Thyroid gland (tissue), 4 donors: ENCODE measurements at regions not wholly inside any gene's neighbourhood (a gene's known extent, or its start where the extent isn't known, plus 50 kb on each side); places are given as distances from the start of the nearest gene placed in this dataset.

Source experiments
- POLR2A ChIP-seq, 2 donors: fragments of 450-650 bp; IDR thresholded peaks; one replicate each; pipeline ENCODE4 v1.6.1; 2017; ENCODE audit warnings: antibody characterized with exemption in 2 of 2, mild to moderate bottlenecking in 2 of 2, moderate library complexity in 1 of 2
- TF ChIP-seq, protein P1 (sequence below), 6 experiments: fragments of 200-600 bp in 3 of 6; fragments of 450-650 bp in 3 of 6; sonication (generic) in 3 of 6; IDR thresholded peaks; one replicate each; pipeline ENCODE4 v1.5.1; 2016 to 2019; ENCODE audit warnings: antibody characterized with exemption in 6 of 6, mild to moderate bottlenecking in 2 of 6, inconsistent platforms in 1 of 6, moderate library complexity in 1 of 6

GRCh38 chr2:172223601-172224054, 120.9 kb upstream of the DLX2 start:
- TF ChIP-seq, protein P1, sequence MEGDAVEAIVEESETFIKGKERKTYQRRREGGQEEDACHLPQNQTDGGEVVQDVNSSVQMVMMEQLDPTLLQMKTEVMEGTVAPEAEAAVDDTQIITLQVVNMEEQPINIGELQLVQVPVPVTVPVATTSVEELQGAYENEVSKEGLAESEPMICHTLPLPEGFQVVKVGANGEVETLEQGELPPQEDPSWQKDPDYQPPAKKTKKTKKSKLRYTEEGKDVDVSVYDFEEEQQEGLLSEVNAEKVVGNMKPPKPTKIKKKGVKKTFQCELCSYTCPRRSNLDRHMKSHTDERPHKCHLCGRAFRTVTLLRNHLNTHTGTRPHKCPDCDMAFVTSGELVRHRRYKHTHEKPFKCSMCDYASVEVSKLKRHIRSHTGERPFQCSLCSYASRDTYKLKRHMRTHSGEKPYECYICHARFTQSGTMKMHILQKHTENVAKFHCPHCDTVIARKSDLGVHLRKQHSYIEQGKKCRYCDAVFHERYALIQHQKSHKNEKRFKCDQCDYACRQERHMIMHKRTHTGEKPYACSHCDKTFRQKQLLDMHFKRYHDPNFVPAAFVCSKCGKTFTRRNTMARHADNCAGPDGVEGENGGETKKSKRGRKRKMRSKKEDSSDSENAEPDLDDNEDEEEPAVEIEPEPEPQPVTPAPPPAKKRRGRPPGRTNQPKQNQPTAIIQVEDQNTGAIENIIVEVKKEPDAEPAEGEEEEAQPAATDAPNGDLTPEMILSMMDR (IDR thresholded peaks at IDR 0.05) = no peak
- TF ChIP-seq POLR2A (IDR thresholded peaks at IDR 0.05) = no peak
